ENCODE measurements at regions not wholly inside any gene's neighbourhood (a gene's known extent, or its start where the extent isn't known, plus 50 kb on each side); places are given as distances from the start of the nearest gene placed in this dataset.

- no peak for DNase-seq
These were observed 479.9 kb downstream of the OCA2 start for GRCh38 chr15:27619204-27619603.

GRCh38 chr15:27617013-27617412 lies 482.1 kb downstream of the OCA2 start:
- no peak for DNase-seq

GRCh38 chr15:27608248-27608647 lies 490.9 kb downstream of the OCA2 start:
- no peak for DNase-seq

- peak; percentile 5 for DNase-seq
These were observed 497.7 kb downstream of the OCA2 start for GRCh38 chr15:27601239-27601960.

GRCh38 chr15:27599034-27599433 lies 500.1 kb downstream of the OCA2 start:
- DNase-seq: no peak

GRCh38 chr15:27598251-27599009 lies 500.7 kb downstream of the OCA2 start:
- DNase-seq: no peak

GRCh38 chr15:27595211-27595610 lies 503.9 kb downstream of the OCA2 start:
- no peak for DNase-seq

GRCh38 chr15:27592036-27592760 lies 506.9 kb downstream of the OCA2 start:
- DNase-seq: no peak
